WTC11 (cell line): ENCODE measurements at regions not wholly inside any gene's neighbourhood (a gene's known extent, or its start where the extent isn't known, plus 50 kb on each side); places are given as distances from the start of the nearest gene placed in this dataset.

Experiments
- ATAC-seq: fragments of 200-7000 bp; cut with Tn5 transposase; 2 replicates; pipeline ENCODE4 v1.10.0; 2021; ENCODE audit warnings: mild to moderate bottlenecking, moderate library complexity
- CTCF ChIA-PET: fragments of 300-600 bp; sonication (Branson Sonifier 250); formaldehyde crosslinking; loops from one replicate; lab custom pipeline; 2021; ENCODE audit warnings: antibody characterized with exemption; lab: Charles Lee
- POLR2A ChIA-PET: fragments of 350-600 bp; sonication (Branson Sonifier 250); formaldehyde crosslinking; loops from one replicate; lab custom pipeline; 2021; ENCODE audit warnings: antibody characterized with exemption; lab: Charles Lee
- DNase-seq: peaks from one replicate; pipeline ENCODE4 v3.0.0; 2021; ENCODE audit warnings: low spot score
- H3K27ac Mint-ChIP-seq: 2 replicates; pipeline ENCODE4 v1.8.0; 2021; ENCODE audit warnings: mixed read lengths
- H3K27me3 Mint-ChIP-seq: 2 replicates; pipeline ENCODE4 v1.8.0; 2021; ENCODE audit warnings: low read depth, mild to moderate bottlenecking, moderate library complexity, mixed read lengths
- H3K36me3 Mint-ChIP-seq: 2 replicates; pipeline ENCODE4 v1.8.0; 2021; ENCODE audit warnings: mixed read lengths
- H3K4me1 Mint-ChIP-seq: 2 replicates; pipeline ENCODE4 v1.8.0; 2022; ENCODE audit warnings: mixed read lengths
- H3K4me3 Mint-ChIP-seq: 2 replicates; pipeline ENCODE4 v1.8.0; 2021; ENCODE audit warnings: mild to moderate bottlenecking, moderate library complexity, mixed read lengths
- H3K9me3 Mint-ChIP-seq: 2 replicates; pipeline ENCODE4 v1.8.0; 2021; ENCODE audit warnings: mixed read lengths
- ATF1 ChIP-seq: sonication (generic); formaldehyde crosslinking; IDR thresholded peaks from 2 replicates; pipeline ENCODE4 v1.8.1; 2023; ENCODE audit warnings: mild to moderate bottlenecking, moderate library complexity, missing genetic modification reagents
- CREB1 ChIP-seq: sonication (generic); formaldehyde crosslinking; IDR thresholded peaks from 2 replicates; pipeline ENCODE4 v1.8.0; 2023; ENCODE audit warnings: mild to moderate bottlenecking, missing genetic modification reagents
- JUN ChIP-seq: sonication (generic); formaldehyde crosslinking; IDR thresholded peaks from 2 replicates; pipeline ENCODE4 v1.8.0; 2023; ENCODE audit warnings: mild to moderate bottlenecking, missing genetic modification reagents
- KAT7 ChIP-seq: sonication (generic); formaldehyde crosslinking; IDR thresholded peaks from 2 replicates; pipeline ENCODE4 v1.8.1; 2023; ENCODE audit warnings: missing genetic modification reagents, mild to moderate bottlenecking, borderline replicate concordance
- MXD4 ChIP-seq: fragments of 250-450 bp; sonication (Bioruptor Pico); IDR thresholded peaks from 2 replicates; pipeline ENCODE4 v1.8.0; 2021; ENCODE audit warnings: mild to moderate bottlenecking, moderate library complexity, borderline replicate concordance
- NR2C2 ChIP-seq: sonication (generic); formaldehyde crosslinking; IDR thresholded peaks from 2 replicates; pipeline ENCODE4 v1.8.0; 2022; ENCODE audit warnings: mild to moderate bottlenecking, missing genetic modification reagents
- OVOL2 ChIP-seq: fragments of 250-450 bp; sonication (Bioruptor Pico); IDR thresholded peaks from 2 replicates; pipeline ENCODE4 v1.9.0; 2021; ENCODE audit warnings: mild to moderate bottlenecking, borderline replicate concordance
- TP53 ChIP-seq: sonication (generic); formaldehyde crosslinking; IDR thresholded peaks from 2 replicates; pipeline ENCODE4 v1.8.1; 2023; ENCODE audit warnings: mild to moderate bottlenecking, missing genetic modification reagents
- ZNF263 ChIP-seq: sonication (generic); formaldehyde crosslinking; IDR thresholded peaks from 2 replicates; pipeline ENCODE4 v1.8.1; 2022; ENCODE audit warnings: low read depth, mild to moderate bottlenecking, moderate library complexity, missing genetic modification reagents
- ZNF317 ChIP-seq: sonication (generic); formaldehyde crosslinking; IDR thresholded peaks from 2 replicates; pipeline ENCODE4 v1.8.1; 2023; ENCODE audit warnings: low read depth, mild to moderate bottlenecking, moderate library complexity, missing genetic modification reagents, borderline replicate concordance
- ZNF416 ChIP-seq: fragments of 250-450 bp; sonication (Bioruptor Pico); IDR thresholded peaks from 2 replicates; pipeline ENCODE4 v1.9.0; 2021; ENCODE audit warnings: mild to moderate bottlenecking, inconsistent platforms
- ZNF423 ChIP-seq: fragments of 250-450 bp; sonication (Bioruptor Pico); IDR thresholded peaks from 2 replicates; pipeline ENCODE4 v2.1.2; 2022; ENCODE audit warnings: mild to moderate bottlenecking, moderate library complexity
- TF ChIP-seq, protein P1 (sequence below): sonication (generic); formaldehyde crosslinking; IDR thresholded peaks from 2 replicates; pipeline ENCODE4 v1.8.0; 2023; ENCODE audit warnings: mild to moderate bottlenecking, missing genetic modification reagents
- TF ChIP-seq, protein P2 (sequence below): sonication (generic); formaldehyde crosslinking; IDR thresholded peaks from 2 replicates; pipeline ENCODE4 v1.8.0; 2022; ENCODE audit warnings: mild to moderate bottlenecking, missing genetic modification reagents
- TF ChIP-seq, protein P3 (sequence below): fragments of 250-450 bp; sonication (Bioruptor Pico); IDR thresholded peaks from 2 replicates; pipeline ENCODE4 v2.1.2; 2022; ENCODE audit warnings: mild to moderate bottlenecking, moderate library complexity
- TF ChIP-seq, protein P4 (sequence below): sonication (generic); formaldehyde crosslinking; IDR thresholded peaks from 2 replicates; pipeline ENCODE4 v1.8.0; 2023; ENCODE audit warnings: missing genetic modification reagents, mild to moderate bottlenecking, borderline replicate concordance
- TF ChIP-seq, protein P5 (sequence below): sonication (generic); formaldehyde crosslinking; IDR thresholded peaks from 2 replicates; pipeline ENCODE4 v1.8.1; 2023; ENCODE audit warnings: mild to moderate bottlenecking, missing genetic modification reagents, moderate library complexity
- TF ChIP-seq, protein P6 (sequence below): fragments of 200-600 bp; IDR thresholded peaks from 2 replicates; pipeline ENCODE4 v1.8.0; 2022; ENCODE audit warnings: antibody characterized with exemption

DNA sequence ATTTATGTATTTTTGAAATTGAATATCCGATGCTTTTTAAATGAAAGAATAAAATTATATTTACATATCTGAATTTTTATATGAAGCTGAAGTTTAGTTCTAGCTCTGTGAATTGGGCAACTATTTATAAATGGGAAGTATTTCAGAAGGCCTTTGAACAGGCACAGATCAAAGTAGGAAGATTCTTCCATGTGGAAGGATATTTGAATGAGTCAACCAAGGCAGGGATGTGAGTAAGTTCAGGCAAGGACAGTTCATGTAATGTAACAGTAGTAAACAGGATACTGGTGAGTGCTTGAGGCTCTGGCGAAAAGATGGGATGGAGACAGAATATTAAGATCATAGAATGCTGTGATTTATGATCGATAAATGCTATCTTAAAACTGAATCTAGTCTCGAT lies 417.8 kb upstream of the CCDC179 start:
- Mint-ChIP-seq H3K4me3 (no peak overlapping the region), H3K36me3 (no peaks in the 10 kb centered on the region; the same call in 1 of the 2 replicates), H3K27me3 (no peaks in the 10 kb centered on the region), H3K4me1 (peaks cover 2% of the 10 kb centered on the region; the same call in 1 of the 2 replicates), H3K27ac (no peak overlapping the region), H3K9me3 (no peaks in the 10 kb centered on the region)
- TF ChIP-seq, protein P1, sequence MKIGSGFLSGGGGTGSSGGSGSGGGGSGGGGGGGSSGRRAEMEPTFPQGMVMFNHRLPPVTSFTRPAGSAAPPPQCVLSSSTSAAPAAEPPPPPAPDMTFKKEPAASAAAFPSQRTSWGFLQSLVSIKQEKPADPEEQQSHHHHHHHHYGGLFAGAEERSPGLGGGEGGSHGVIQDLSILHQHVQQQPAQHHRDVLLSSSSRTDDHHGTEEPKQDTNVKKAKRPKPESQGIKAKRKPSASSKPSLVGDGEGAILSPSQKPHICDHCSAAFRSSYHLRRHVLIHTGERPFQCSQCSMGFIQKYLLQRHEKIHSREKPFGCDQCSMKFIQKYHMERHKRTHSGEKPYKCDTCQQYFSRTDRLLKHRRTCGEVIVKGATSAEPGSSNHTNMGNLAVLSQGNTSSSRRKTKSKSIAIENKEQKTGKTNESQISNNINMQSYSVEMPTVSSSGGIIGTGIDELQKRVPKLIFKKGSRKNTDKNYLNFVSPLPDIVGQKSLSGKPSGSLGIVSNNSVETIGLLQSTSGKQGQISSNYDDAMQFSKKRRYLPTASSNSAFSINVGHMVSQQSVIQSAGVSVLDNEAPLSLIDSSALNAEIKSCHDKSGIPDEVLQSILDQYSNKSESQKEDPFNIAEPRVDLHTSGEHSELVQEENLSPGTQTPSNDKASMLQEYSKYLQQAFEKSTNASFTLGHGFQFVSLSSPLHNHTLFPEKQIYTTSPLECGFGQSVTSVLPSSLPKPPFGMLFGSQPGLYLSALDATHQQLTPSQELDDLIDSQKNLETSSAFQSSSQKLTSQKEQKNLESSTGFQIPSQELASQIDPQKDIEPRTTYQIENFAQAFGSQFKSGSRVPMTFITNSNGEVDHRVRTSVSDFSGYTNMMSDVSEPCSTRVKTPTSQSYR (CRISPR knock-in tag) = no peak
- TF ChIP-seq, protein P2, sequence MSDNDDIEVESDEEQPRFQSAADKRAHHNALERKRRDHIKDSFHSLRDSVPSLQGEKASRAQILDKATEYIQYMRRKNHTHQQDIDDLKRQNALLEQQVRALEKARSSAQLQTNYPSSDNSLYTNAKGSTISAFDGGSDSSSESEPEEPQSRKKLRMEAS (CRISPR knock-in tag) = no peak
- no peak for TF ChIP-seq ZNF423 (CRISPR knock-in tag)
- TF ChIP-seq ZNF317 (CRISPR knock-in tag) = no peak
- TF ChIP-seq, protein P3, sequence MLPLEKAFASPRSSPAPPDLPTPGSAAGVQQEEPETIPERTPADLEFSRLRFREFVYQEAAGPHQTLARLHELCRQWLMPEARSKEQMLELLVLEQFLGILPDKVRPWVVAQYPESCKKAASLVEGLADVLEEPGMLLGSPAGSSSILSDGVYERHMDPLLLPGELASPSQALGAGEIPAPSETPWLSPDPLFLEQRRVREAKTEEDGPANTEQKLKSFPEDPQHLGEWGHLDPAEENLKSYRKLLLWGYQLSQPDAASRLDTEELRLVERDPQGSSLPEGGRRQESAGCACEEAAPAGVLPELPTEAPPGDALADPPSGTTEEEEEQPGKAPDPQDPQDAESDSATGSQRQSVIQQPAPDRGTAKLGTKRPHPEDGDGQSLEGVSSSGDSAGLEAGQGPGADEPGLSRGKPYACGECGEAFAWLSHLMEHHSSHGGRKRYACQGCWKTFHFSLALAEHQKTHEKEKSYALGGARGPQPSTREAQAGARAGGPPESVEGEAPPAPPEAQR (CRISPR knock-in tag) = no peak
- TF ChIP-seq TP53 = no peak
- CTCF ChIA-PET = no interaction called here
- ATAC-seq (no peak), DNase-seq (no peak)
- POLR2A ChIA-PET = no interaction called here

DNA sequence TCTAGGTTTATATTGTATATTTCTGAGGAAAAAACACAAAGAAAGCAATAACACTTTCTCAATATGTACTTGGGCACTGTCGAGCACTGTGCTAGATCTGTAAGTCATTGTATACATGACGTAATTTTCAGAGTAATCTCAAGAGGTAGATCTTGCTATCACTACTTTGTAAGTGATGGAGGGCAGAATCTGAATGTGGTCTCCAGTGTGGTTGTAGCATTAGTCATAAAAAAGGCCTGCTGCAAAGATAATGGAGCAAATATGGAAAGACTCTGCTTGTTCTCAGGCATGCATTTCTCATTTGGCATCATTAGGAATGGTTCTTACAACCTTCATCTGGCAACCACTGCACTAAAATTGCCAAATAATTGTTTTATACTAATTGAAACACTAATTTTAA lies 419.8 kb upstream of the CCDC179 start:
- CTCF ChIA-PET = no interaction called here
- H3K27ac Mint-ChIP-seq = no peak overlapping the region
- H3K36me3 Mint-ChIP-seq = no peaks in the 10 kb centered on the region; the same call in 1 of the 2 replicates
- POLR2A ChIA-PET = no interaction called here
- peaks cover 2% of the 10 kb centered on the region; the same call in 1 of the 2 replicates for H3K4me1 Mint-ChIP-seq
- TF ChIP-seq, protein P4, sequence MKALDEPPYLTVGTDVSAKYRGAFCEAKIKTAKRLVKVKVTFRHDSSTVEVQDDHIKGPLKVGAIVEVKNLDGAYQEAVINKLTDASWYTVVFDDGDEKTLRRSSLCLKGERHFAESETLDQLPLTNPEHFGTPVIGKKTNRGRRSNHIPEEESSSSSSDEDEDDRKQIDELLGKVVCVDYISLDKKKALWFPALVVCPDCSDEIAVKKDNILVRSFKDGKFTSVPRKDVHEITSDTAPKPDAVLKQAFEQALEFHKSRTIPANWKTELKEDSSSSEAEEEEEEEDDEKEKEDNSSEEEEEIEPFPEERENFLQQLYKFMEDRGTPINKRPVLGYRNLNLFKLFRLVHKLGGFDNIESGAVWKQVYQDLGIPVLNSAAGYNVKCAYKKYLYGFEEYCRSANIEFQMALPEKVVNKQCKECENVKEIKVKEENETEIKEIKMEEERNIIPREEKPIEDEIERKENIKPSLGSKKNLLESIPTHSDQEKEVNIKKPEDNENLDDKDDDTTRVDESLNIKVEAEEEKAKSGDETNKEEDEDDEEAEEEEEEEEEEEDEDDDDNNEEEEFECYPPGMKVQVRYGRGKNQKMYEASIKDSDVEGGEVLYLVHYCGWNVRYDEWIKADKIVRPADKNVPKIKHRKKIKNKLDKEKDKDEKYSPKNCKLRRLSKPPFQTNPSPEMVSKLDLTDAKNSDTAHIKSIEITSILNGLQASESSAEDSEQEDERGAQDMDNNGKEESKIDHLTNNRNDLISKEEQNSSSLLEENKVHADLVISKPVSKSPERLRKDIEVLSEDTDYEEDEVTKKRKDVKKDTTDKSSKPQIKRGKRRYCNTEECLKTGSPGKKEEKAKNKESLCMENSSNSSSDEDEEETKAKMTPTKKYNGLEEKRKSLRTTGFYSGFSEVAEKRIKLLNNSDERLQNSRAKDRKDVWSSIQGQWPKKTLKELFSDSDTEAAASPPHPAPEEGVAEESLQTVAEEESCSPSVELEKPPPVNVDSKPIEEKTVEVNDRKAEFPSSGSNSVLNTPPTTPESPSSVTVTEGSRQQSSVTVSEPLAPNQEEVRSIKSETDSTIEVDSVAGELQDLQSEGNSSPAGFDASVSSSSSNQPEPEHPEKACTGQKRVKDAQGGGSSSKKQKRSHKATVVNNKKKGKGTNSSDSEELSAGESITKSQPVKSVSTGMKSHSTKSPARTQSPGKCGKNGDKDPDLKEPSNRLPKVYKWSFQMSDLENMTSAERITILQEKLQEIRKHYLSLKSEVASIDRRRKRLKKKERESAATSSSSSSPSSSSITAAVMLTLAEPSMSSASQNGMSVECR = no peak
- TF ChIP-seq ZNF263 (CRISPR knock-in tag) = no peak
- TF ChIP-seq ATF1 = no peak
- TF ChIP-seq ZNF416 (CRISPR knock-in tag) = no peak
- TF ChIP-seq, protein P5, sequence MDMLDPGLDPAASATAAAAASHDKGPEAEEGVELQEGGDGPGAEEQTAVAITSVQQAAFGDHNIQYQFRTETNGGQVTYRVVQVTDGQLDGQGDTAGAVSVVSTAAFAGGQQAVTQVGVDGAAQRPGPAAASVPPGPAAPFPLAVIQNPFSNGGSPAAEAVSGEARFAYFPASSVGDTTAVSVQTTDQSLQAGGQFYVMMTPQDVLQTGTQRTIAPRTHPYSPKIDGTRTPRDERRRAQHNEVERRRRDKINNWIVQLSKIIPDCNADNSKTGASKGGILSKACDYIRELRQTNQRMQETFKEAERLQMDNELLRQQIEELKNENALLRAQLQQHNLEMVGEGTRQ (CRISPR knock-in tag) = no peak
- TF ChIP-seq MXD4 (CRISPR knock-in tag) = no peak
- TF ChIP-seq JUN (CRISPR knock-in tag) = no peak
- no peak for TF ChIP-seq OVOL2 (CRISPR knock-in tag)
- no peak for TF ChIP-seq CREB1 (CRISPR knock-in tag)
- TF ChIP-seq NR2C2 (CRISPR knock-in tag) = no peak
- TF ChIP-seq, protein P6, sequence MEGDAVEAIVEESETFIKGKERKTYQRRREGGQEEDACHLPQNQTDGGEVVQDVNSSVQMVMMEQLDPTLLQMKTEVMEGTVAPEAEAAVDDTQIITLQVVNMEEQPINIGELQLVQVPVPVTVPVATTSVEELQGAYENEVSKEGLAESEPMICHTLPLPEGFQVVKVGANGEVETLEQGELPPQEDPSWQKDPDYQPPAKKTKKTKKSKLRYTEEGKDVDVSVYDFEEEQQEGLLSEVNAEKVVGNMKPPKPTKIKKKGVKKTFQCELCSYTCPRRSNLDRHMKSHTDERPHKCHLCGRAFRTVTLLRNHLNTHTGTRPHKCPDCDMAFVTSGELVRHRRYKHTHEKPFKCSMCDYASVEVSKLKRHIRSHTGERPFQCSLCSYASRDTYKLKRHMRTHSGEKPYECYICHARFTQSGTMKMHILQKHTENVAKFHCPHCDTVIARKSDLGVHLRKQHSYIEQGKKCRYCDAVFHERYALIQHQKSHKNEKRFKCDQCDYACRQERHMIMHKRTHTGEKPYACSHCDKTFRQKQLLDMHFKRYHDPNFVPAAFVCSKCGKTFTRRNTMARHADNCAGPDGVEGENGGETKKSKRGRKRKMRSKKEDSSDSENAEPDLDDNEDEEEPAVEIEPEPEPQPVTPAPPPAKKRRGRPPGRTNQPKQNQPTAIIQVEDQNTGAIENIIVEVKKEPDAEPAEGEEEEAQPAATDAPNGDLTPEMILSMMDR = no peak
- TF ChIP-seq KAT7 (CRISPR knock-in tag) = no peak
- no peaks in the 10 kb centered on the region for H3K27me3 Mint-ChIP-seq
- ATAC-seq (no peak), DNase-seq (no peak)
- H3K4me3 Mint-ChIP-seq = no peak overlapping the region
- no peaks in the 10 kb centered on the region for H3K9me3 Mint-ChIP-seq
